HCT116 (cell line): ENCODE measurements at regions not wholly inside any gene's neighbourhood (a gene's known extent, or its start where the extent isn't known, plus 50 kb on each side); places are given as distances from the start of the nearest gene placed in this dataset.

Source experiments
- ATAC-seq: fragments of 200-7000 bp; cut with Tn5 transposase; 2 replicates; pipeline ENCODE4 v1.9.1; 2020; ENCODE audit warnings: mild to moderate bottlenecking, moderate library complexity
- BruUV-seq: library from RNA; stranded (reverse); fragments of 400-500 nt; replicated peaks from 2 replicates; lab custom pipeline; 2021; lab: Mats Ljungman, UMichigan
- CTCF ChIA-PET: fragments of 300-600 bp; sonication (Branson Sonifier 250); formaldehyde crosslinking; loops from one replicate; lab custom pipeline; 2021; ENCODE audit warnings: antibody characterized with exemption; lab: Charles Lee
- POLR2A ChIA-PET: fragments of 300-600, 350-600 bp; sonication (Branson Sonifier 250); formaldehyde crosslinking; loops from one replicate; lab custom pipeline; 2021; ENCODE audit warnings: antibody characterized with exemption; lab: Charles Lee
- RAD21 ChIA-PET, 2 experiments: fragments of 300-600 bp; sonication (Branson Sonifier 250); formaldehyde crosslinking; loops; one replicate each; lab custom pipeline; 2023; ENCODE audit warnings: low total read pairs in 2 of 2; ENCODE audit not compliant: uncharacterized antibody in 2 of 2, unreplicated experiment in 2 of 2, low non-redundant PET in 1 of 2; lab: Charles Lee
- DNase-seq: peaks from one replicate; pipeline ENCODE4 v3.0.0-alpha.2; 2010; ENCODE audit warnings: low read depth, low spot score
- H2AFZ ChIP-seq: fragments of 200-600 bp; shearing (Covaris generic), sonication (generic); 2 replicates; pipeline ENCODE4 v1.6.1; 2017; ENCODE audit warnings: low read depth, mixed run types, mixed read lengths, antibody characterized with exemption, low read length; ENCODE audit not compliant: poor library complexity, severe bottlenecking
- H3K27ac ChIP-seq: 2 replicates; pipeline ENCODE4 v1.5.1; 2012; ENCODE audit warnings: low read depth, low read length
- H3K27me3 ChIP-seq: fragments of 200-600 bp; sonication (generic); 2 replicates; pipeline ENCODE4 v1.6.1; 2016; ENCODE audit warnings: mixed run types, low read length, mixed read lengths; ENCODE audit not compliant: insufficient read depth
- H3K36me3 ChIP-seq, 2 experiments: fragments of 200-500 bp in 1 of 2; fragments of 200-600 bp in 1 of 2; sonication (Bioruptor generic) in 1 of 2; sonication (generic) in 1 of 2; 2 replicates each; pipeline versions ENCODE4 v1.5.1 to v1.6.1; 2014 to 2016; ENCODE audit warnings: low read length in 2 of 2, inconsistent platforms in 1 of 2, mixed read lengths in 1 of 2, mixed run types in 1 of 2; ENCODE audit not compliant: insufficient read depth in 2 of 2, control insufficient read depth in 1 of 2
- H3K4me1 ChIP-seq, 2 experiments: fragments of 200-600 bp in 1 of 2; sonication (generic) in 1 of 2; 2 replicates each; pipeline versions ENCODE4 v1.5.1 to v1.6.1; 2012 to 2017; ENCODE audit warnings: low read length in 2 of 2, inconsistent platforms in 1 of 2, mild to moderate bottlenecking in 1 of 2, mixed read lengths in 1 of 2, mixed run types in 1 of 2, moderate library complexity in 1 of 2; ENCODE audit not compliant: insufficient read depth in 2 of 2, control insufficient read depth in 1 of 2
- H3K4me2 ChIP-seq: fragments of 200-600 bp; sonication (generic); 2 replicates; pipeline ENCODE4 v1.6.1; 2017; ENCODE audit warnings: mixed run types, low read length, mixed read lengths
- H3K4me3 ChIP-seq, 2 experiments: fragments of 200-600 bp in 1 of 2; sonication (generic) in 1 of 2; replicated peaks in 1 of 2; 2 replicates each; pipeline ENCODE4 v1.5.1; 2011 to 2016; ENCODE audit warnings: low read length in 2 of 2, control low read depth in 1 of 2, low read depth in 1 of 2, mild to moderate bottlenecking in 1 of 2, mixed read lengths in 1 of 2, mixed run types in 1 of 2
- H3K79me2 ChIP-seq: fragments of 200-600 bp; sonication (generic); 2 replicates; pipeline ENCODE4 v1.6.1; 2017; ENCODE audit warnings: mild to moderate bottlenecking, mixed run types, low read length, moderate library complexity, mixed read lengths; ENCODE audit not compliant: insufficient read depth
- H3K9ac ChIP-seq: fragments of 200-600 bp; sonication (generic); 2 replicates; pipeline ENCODE4 v1.6.1; 2016; ENCODE audit warnings: low read length, mixed read lengths
- H3K9me2 ChIP-seq: fragments of 200-600 bp; sonication (generic), shearing (Covaris generic); 2 replicates; pipeline ENCODE4 v1.6.1; 2017; ENCODE audit warnings: mixed run types, mild to moderate bottlenecking, moderate library complexity; ENCODE audit not compliant: insufficient read depth
- H3K9me3 ChIP-seq, 2 experiments: fragments of 200-500 bp in 1 of 2; fragments of 200-600 bp in 1 of 2; sonication (Bioruptor generic) in 1 of 2; sonication (generic) in 1 of 2; 2 replicates each; pipeline ENCODE4 v1.6.1; 2014 to 2017; ENCODE audit warnings: low read length in 2 of 2, mixed read lengths in 2 of 2, inconsistent platforms in 1 of 2, low read depth in 1 of 2, mild to moderate bottlenecking in 1 of 2, mixed run types in 1 of 2, moderate library complexity in 1 of 2; ENCODE audit not compliant: control insufficient read depth in 1 of 2, insufficient read depth in 1 of 2
- H4K20me1 ChIP-seq: fragments of 200-600 bp; sonication (generic), shearing (Covaris generic); 2 replicates; pipeline ENCODE4 v1.6.1; 2017; ENCODE audit warnings: mixed run types, mild to moderate bottlenecking, moderate library complexity; ENCODE audit not compliant: insufficient read depth
- CEBPB ChIP-seq: IDR thresholded peaks from 2 replicates; pipeline ENCODE4 v1.6.1; 2012; ENCODE audit warnings: low read depth
- EGR1 ChIP-seq: IDR thresholded peaks from 2 replicates; pipeline ENCODE4 v1.6.1; 2012; ENCODE audit warnings: low read depth
- FOSL1 ChIP-seq: IDR thresholded peaks from 2 replicates; pipeline ENCODE4 v1.6.1; 2012; ENCODE audit warnings: low read depth
- POLR2A ChIP-seq: IDR thresholded peaks from 2 replicates; pipeline ENCODE4 v1.7.0; 2011; ENCODE audit warnings: borderline replicate concordance; ENCODE audit not compliant: insufficient read depth, insufficient read length; ENCODE audit errors: extremely low read depth
- RAD21 ChIP-seq: IDR thresholded peaks from 2 replicates; pipeline ENCODE4 v1.6.1; 2012; ENCODE audit warnings: low read depth, mild to moderate bottlenecking
- SIN3A ChIP-seq: IDR thresholded peaks from 2 replicates; pipeline ENCODE4 v1.6.1; 2012; ENCODE audit warnings: low read depth
- SP1 ChIP-seq: IDR thresholded peaks from 2 replicates; pipeline ENCODE4 v1.6.1; 2012; ENCODE audit warnings: low read depth
- intact Hi-C: fragments of 100-400 bp; cut with micrococcal nuclease; formaldehyde crosslinking; loops from 2 replicates; pipeline ENCODE4 v1.10.0; 2022
- TF ChIP-seq, protein P1 (sequence below): IDR thresholded peaks from 2 replicates; pipeline ENCODE4 v1.6.1; 2012
- TF ChIP-seq, protein P2 (sequence below), 3 experiments: fragments of 200-600 bp in 1 of 3; sonication (generic) in 1 of 3; IDR thresholded peaks in 2 of 3; conservative IDR thresholded peaks in 1 of 3; 2 replicates each; pipeline ENCODE4 v1.5.1; 2012 to 2017; ENCODE audit warnings: low read depth in 2 of 3, low read length in 2 of 3, antibody characterized with exemption in 1 of 3, borderline replicate concordance in 1 of 3, control low read depth in 1 of 3, mild to moderate bottlenecking in 1 of 3, mixed read lengths in 1 of 3, mixed run types in 1 of 3, moderate library complexity in 1 of 3; ENCODE audit not compliant: insufficient read depth in 1 of 3
- TF ChIP-seq, protein P3 (sequence below): IDR thresholded peaks from 2 replicates; pipeline ENCODE4 v1.6.1; 2011; ENCODE audit warnings: mild to moderate bottlenecking, low read length, moderate library complexity; ENCODE audit not compliant: insufficient replicate concordance; ENCODE audit errors: extremely low read depth

DNA sequence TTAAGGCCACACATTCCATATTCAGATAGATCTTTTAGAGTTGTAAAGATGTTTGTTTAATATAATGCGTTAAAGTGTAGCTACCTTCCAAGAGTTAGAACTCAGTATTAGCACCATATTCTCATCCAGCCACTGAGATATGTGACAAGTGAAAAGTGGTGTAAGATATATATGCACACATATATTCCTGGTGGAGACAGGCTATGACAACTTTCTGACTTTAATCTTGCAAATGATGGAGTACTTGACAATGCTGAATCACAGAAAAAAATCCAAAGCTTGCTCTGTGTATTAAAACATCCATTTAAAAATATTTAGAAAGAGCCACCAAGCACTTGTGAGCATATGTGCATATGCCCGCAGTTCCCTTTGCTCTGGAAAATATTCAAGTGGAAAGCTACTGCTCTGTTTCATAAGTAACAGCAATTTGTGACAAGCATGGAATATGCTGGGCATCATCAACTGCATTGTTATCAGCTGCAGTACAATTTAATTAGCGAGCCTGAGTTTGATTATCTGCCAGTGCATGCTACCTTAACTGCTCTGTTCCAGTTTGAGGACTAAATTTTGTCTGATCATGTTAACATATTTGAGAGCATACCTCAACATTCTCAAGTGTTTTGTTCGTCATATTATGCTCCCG is 64.8 kb downstream of the VIP start:
- ChIA-PET CTCF (no interaction called here), POLR2A (no interaction called here), RAD21 (no interaction called here)
- no peak overlapping the region for H2AFZ ChIP-seq
- H3K27ac ChIP-seq = no peak overlapping the region
- TF ChIP-seq, protein P1, sequence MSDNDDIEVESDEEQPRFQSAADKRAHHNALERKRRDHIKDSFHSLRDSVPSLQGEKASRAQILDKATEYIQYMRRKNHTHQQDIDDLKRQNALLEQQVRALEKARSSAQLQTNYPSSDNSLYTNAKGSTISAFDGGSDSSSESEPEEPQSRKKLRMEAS = no peak
- TF ChIP-seq, protein P2, sequence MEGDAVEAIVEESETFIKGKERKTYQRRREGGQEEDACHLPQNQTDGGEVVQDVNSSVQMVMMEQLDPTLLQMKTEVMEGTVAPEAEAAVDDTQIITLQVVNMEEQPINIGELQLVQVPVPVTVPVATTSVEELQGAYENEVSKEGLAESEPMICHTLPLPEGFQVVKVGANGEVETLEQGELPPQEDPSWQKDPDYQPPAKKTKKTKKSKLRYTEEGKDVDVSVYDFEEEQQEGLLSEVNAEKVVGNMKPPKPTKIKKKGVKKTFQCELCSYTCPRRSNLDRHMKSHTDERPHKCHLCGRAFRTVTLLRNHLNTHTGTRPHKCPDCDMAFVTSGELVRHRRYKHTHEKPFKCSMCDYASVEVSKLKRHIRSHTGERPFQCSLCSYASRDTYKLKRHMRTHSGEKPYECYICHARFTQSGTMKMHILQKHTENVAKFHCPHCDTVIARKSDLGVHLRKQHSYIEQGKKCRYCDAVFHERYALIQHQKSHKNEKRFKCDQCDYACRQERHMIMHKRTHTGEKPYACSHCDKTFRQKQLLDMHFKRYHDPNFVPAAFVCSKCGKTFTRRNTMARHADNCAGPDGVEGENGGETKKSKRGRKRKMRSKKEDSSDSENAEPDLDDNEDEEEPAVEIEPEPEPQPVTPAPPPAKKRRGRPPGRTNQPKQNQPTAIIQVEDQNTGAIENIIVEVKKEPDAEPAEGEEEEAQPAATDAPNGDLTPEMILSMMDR (IDR thresholded peaks at IDR 0.05 in 2 of 3, conservative IDR thresholded peaks at IDR 0.05 in 1 of 3; ENCODE audit: borderline replicate concordance in 1 of 3, insufficient read depth in 1 of 3, low read depth in 2 of 3, low read length in 2 of 3) = no peak
- TF ChIP-seq RAD21 = no peak
- TF ChIP-seq EGR1 = no peak
- TF ChIP-seq SIN3A = no peak
- TF ChIP-seq, protein P3, sequence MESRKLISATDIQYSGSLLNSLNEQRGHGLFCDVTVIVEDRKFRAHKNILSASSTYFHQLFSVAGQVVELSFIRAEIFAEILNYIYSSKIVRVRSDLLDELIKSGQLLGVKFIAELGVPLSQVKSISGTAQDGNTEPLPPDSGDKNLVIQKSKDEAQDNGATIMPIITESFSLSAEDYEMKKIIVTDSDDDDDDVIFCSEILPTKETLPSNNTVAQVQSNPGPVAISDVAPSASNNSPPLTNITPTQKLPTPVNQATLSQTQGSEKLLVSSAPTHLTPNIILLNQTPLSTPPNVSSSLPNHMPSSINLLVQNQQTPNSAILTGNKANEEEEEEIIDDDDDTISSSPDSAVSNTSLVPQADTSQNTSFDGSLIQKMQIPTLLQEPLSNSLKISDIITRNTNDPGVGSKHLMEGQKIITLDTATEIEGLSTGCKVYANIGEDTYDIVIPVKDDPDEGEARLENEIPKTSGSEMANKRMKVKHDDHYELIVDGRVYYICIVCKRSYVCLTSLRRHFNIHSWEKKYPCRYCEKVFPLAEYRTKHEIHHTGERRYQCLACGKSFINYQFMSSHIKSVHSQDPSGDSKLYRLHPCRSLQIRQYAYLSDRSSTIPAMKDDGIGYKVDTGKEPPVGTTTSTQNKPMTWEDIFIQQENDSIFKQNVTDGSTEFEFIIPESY = no peak
- TF ChIP-seq POLR2A = no peak
- TF ChIP-seq FOSL1 = no peak
- no peak for TF ChIP-seq CEBPB
- TF ChIP-seq SP1 = no peak
- no peaks in the 10 kb centered on the region for H3K4me1 ChIP-seq
- peaks cover 59% of the 10 kb centered on the region for H3K27me3 ChIP-seq
- DNase-seq (no peak), ATAC-seq (no peak)
- no peaks in the 10 kb centered on the region for H3K36me3 ChIP-seq
- no peak overlapping the region for H3K9ac ChIP-seq
- no peaks in the 10 kb centered on the region for H3K9me2 ChIP-seq
- H3K4me3 ChIP-seq = no peak overlapping the region
- intact Hi-C loops = no loop called here
- no TSS peak for BruUV-seq
- H4K20me1 ChIP-seq = no peaks in the 10 kb centered on the region
- no peak overlapping the region for H3K4me2 ChIP-seq
- H3K79me2 ChIP-seq = no peaks in the 10 kb centered on the region
- no peaks in the 10 kb centered on the region for H3K9me3 ChIP-seq
